T-helper 1 cell treated with Interleukin-12 subunit alpha and Interleukin-12 subunit beta and Interleukin-4 antibody, amounts not matched to agents 30 ng/mL and 1 ng/mL, for 36 hours (primary cell): ENCODE measurements at regions not wholly inside any gene's neighbourhood (a gene's known extent, or its start where the extent isn't known, plus 50 kb on each side); places are given as distances from the start of the nearest gene placed in this dataset.
"Not testable (repeated sequence)": the region's sequence is repeated elsewhere in the genome, so short reads cannot be mapped to it uniquely, and the experiment has no call there.

ENCODE experiments used
- intact Hi-C: fragments of 100-400 bp; cut with micrococcal nuclease; formaldehyde crosslinking; loops from one replicate; pipeline ENCODE4 v1.15.1; 2024

- intact Hi-C loops: no loop called here
These were observed 124.5 kb upstream of the CCDC150 start for GRCh38 chr2:196515051-196515450.

- intact Hi-C loops: no loop called here
These were observed 123.9 kb upstream of the CCDC150 start for GRCh38 chr2:196515608-196516007.

- intact Hi-C loops: no loop called here
These were observed 123.0 kb upstream of the CCDC150 start for GRCh38 chr2:196516564-196516963.

- intact Hi-C loops: no loop called here
These were observed 118.9 kb upstream of the CCDC150 start for GRCh38 chr2:196520605-196521004.

- intact Hi-C loops: not testable (repeated sequence)
These were observed 112.4 kb upstream of the CCDC150 start for GRCh38 chr2:196526981-196527725.

GRCh38 chr2:196528486-196529223 lies 110.9 kb upstream of the CCDC150 start:
- intact Hi-C loops: no loop called here

- intact Hi-C loops: no loop called here
These were observed 108.6 kb upstream of the CCDC150 start for GRCh38 chr2:196530910-196531309.

GRCh38 chr2:196533772-196534397 lies 105.6 kb upstream of the CCDC150 start:
- intact Hi-C loops: no loop called here

- intact Hi-C loops: no loop called here
These were observed 105.0 kb upstream of the CCDC150 start for GRCh38 chr2:196534495-196534894.

- intact Hi-C loops: no loop called here
These were observed 104.5 kb upstream of the CCDC150 start for GRCh38 chr2:196535061-196535460.

GRCh38 chr2:196535742-196536141 lies 103.8 kb upstream of the CCDC150 start:
- intact Hi-C loops: no loop called here

GRCh38 chr2:196537311-196537710 lies 102.2 kb upstream of the CCDC150 start:
- intact Hi-C loops: no loop called here

- intact Hi-C loops: no loop called here
These were observed 101.3 kb upstream of the CCDC150 start for GRCh38 chr2:196538189-196538588.

- intact Hi-C loops: no loop called here
These were observed 100.9 kb upstream of the CCDC150 start for GRCh38 chr2:196538646-196539045.

GRCh38 chr2:196544906-196545433 lies 94.5 kb upstream of the CCDC150 start:
- intact Hi-C loops: no loop called here

GRCh38 chr2:196546151-196546919 lies 93.2 kb upstream of the CCDC150 start:
- intact Hi-C loops: no loop called here

GRCh38 chr2:196549052-196549451 lies 90.5 kb upstream of the CCDC150 start:
- intact Hi-C loops: no loop called here

GRCh38 chr2:196551014-196551413 lies 88.5 kb upstream of the CCDC150 start:
- intact Hi-C loops: no loop called here

GRCh38 chr2:196555161-196555560 lies 84.4 kb upstream of the CCDC150 start:
- intact Hi-C loops: no loop called here

- intact Hi-C loops: no loop called here
These were observed 83.8 kb upstream of the CCDC150 start for GRCh38 chr2:196555726-196556125.

- intact Hi-C loops: no loop called here
These were observed 81.0 kb upstream of the CCDC150 start for GRCh38 chr2:196558497-196558896.
